ENCODE measurements at regions not wholly inside any gene's neighbourhood (a gene's known extent, or its start where the extent isn't known, plus 50 kb on each side); places are given as distances from the start of the nearest gene placed in this dataset.

GRCh38 chr3:59326246-59327024 lies 276.6 kb upstream of the CFAP20DC start:
- DNase-seq: no peak

DNA sequence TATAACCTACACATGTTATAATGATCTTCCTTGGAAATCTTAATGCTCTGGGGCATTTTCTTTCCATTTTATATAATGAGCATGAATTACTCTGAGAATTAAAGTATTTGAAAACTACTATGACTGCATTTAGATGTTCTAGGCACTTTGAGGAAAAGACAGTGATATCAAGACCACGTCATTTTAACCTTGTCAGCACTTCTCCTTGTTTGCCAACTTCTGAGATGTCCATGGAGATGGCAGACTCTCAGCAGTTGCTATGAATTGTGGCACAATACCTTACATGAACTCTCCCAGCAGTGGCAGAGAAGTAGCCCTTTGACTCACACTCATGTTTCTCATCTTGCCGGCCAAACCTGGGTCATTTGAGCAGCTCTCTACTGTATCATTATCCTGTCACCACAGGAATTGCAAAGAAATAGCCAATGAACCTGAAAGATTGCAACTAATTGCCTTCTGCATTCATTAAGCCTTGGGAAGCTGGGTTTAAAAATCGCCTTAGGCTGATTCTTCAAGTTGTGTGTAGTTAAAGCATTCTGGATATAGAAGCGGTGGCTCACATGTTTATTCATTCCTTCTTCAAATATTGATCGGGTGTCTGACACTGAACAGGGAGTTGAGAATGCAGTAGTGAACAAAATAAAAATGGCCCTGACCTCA lies 272.2 kb upstream of the CFAP20DC start:
- no peak for DNase-seq

GRCh38 chr3:59320080-59320479 lies 270.3 kb upstream of the CFAP20DC start:
- no peak for DNase-seq

DNA sequence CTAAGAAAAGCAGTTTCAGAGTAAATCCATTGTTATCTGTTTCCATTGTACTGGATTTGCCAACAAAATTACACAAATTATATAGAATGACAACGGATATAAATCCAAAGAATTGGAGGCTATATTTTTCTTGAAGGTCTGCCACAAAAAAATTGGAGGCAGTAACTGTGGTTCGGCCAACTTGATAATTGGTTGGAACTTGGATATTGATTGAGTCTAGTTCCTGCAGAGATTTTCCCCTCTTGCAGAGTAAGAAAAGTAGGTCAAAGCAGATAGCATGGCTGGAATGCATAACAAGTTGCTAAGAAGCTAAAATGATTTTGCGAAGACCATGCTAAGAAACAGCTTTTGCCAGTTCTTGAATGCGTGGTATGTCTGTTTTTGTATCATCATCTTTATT lies 269.6 kb upstream of the CFAP20DC start:
- DNase-seq: no peak

GRCh38 chr3:59318881-59319280 lies 269.1 kb upstream of the CFAP20DC start:
- no peak for DNase-seq

DNA sequence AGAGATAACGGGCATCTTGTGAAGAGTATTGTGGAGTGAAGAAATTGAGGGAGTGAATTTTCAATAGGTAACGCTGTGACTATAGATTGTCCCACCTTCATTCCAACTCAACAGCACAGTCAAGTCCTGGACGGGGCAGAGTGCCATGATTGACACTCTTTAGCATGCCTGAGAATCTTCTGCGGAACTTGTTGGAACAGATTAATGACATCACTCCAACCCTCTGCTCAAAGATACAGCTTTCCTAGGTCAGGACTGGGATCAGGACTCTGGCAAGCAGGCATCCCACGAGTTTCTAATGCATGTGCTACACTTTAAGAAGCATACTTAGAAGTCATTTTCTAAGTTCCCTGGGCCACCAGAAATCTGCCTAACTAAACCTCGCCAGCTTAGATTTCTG lies 267.6 kb upstream of the CFAP20DC start:
- DNase-seq: no peak

GRCh38 chr3:59316688-59317275 lies 267.0 kb upstream of the CFAP20DC start:
- DNase-seq: no peak

- DNase-seq: no peak
Observed at GRCh38 chr3:59313365-59313764, 263.5 kb upstream of the CFAP20DC start.

GRCh38 chr3:59311231-59311630 lies 261.4 kb upstream of the CFAP20DC start:
- DNase-seq: no peak

DNA sequence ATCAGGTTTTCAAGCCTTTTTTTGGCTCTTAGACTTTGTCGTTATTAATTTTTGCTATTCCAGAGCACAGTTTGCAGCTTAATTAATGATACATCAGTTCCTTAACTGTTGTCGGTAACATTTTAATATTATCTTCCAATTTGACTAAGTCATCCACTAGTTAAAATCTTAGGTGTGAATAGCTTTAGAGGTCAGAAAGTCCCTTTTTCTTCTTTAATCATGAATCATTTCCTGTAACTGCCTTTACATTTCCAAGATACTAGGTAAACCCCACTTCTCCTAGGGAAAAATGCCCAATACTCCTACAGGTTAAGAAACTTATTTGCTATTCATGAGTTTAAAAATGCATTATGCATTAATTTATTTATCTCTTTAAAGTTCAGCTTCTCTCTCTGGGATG lies 260.9 kb upstream of the CFAP20DC start:
- DNase-seq: no peak

- DNase-seq: no peak
Observed at GRCh38 chr3:59308684-59309083, 258.9 kb upstream of the CFAP20DC start.

DNA sequence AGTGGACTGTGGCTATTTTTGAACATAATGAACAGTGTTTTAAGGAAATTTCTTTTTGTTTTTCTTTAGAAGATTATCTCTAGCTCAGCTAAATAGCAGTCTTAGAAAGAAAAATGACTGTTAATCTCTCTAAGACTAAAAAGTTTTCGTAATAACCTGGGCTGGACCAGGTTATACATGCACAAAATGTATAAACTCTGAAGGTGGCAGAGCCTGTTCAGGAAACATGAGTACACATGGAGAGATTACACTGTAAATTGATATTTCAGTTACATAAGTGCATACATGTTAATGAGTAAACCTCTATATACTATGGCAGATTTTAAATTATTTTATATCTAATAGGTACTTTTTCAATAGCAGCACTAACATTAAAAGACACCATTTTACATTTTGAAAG lies 258.2 kb upstream of the CFAP20DC start:
- DNase-seq: no peak

- DNase-seq: no peak
Observed at GRCh38 chr3:59306436-59306835, 256.6 kb upstream of the CFAP20DC start.

- no peak for DNase-seq
Observed at GRCh38 chr3:59304296-59304695, 254.5 kb upstream of the CFAP20DC start.

DNA sequence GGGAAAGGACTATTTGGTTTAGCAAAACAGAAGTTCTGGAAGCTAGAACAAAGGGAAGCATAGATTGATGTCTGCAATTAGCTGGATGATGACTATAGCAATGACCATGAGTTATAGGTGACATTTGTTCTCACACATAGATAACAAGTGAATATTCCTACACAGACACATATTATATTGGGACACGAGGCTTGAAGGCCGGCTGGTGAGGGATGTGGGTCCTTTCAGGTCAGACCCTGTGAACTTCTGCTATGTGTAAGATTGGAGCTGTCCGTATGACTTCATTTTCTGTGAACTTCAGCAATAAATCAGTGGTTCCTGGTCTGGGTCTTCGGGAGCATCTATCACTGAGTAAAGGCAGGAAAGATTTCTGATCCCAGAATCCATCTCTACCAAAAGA lies 253.6 kb upstream of the CFAP20DC start:
- DNase-seq: no peak

GRCh38 chr3:59302442-59302841 lies 252.6 kb upstream of the CFAP20DC start:
- no peak for DNase-seq

DNA sequence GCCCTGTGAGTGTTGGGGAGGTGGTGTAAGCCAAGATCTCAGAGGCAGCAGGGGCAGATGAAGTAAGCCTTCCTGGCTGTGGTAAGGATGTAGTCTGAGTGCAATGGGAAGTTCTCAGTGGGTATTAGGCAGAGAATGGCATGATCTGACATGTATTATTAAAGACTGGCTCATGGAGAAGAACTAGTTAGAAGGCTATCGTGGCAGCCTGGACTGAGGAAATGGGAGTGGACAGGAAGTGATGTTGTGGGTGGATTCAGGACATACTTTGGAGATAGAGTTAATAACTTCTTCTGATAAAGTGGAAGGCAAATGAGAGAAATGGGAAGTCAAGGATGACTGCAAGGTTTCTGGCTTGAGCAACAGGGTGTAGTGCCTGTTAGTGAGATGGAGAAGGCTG lies 250.9 kb upstream of the CFAP20DC start:
- DNase-seq: no peak

- DNase-seq: no peak
Observed at GRCh38 chr3:59299561-59299960, 249.7 kb upstream of the CFAP20DC start.

DNA sequence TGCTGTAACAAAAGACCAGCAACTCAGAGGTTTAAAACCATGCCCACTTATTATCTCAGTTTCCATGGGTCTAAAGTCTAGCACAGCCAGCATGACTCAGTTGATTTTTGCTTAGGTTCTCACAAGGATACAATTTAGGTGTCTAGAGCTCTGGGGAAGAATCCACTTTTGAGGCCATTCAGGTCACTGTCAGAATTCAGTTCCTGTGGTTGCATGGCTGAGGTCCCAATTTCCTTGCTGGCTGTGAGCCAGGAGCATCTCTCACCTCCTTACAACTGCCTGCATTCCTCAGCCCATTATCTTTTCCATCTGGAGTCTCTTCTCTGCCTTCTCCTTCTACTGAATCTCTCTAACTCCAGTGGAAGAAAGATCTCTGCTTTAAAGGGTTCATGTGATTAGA lies 240.5 kb upstream of the CFAP20DC start:
- no peak for DNase-seq

- DNase-seq: no peak
Observed at GRCh38 chr3:59289831-59290230, 240.0 kb upstream of the CFAP20DC start.

DNA sequence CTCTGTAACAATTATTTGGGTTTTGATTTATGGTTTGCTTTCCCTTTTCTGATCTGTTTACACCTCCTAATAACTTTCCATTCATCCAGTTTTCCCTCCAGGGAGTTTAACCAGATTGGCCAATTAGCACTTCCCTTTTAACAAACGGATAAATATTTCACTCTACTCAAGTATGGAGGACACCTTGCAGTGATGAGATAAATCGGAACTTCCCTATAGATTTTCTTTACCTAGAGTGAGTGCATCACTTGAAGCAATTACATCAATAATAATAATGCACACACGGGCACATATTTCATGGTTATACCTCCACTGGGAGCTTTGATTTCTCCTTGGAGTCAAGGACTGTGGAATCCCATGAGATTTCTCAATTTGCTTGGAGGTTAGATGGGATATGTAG lies 239.1 kb upstream of the CFAP20DC start:
- no peak for DNase-seq

- no peak for DNase-seq
Observed at GRCh38 chr3:59286791-59287531, 237.1 kb upstream of the CFAP20DC start.

- DNase-seq: no peak
Observed at GRCh38 chr3:59285560-59285959, 235.7 kb upstream of the CFAP20DC start.

- no peak for DNase-seq
Observed at GRCh38 chr3:59284926-59285325, 235.1 kb upstream of the CFAP20DC start.
